GM12878 (cell line): ENCODE measurements at regions not wholly inside any gene's neighbourhood (a gene's known extent, or its start where the extent isn't known, plus 50 kb on each side); places are given as distances from the start of the nearest gene placed in this dataset.

Experiments used
- ATAC-seq: fragments of 200-7000 bp; cut with Tn5 transposase; 3 replicates; pipeline ENCODE4 v1.9.1; 2020; ENCODE audit warnings: mild to moderate bottlenecking, moderate library complexity
- BruUV-seq: library from RNA; stranded (reverse); fragments of 400-500 nt; replicated peaks from 2 replicates; lab custom pipeline; 2021; lab: Mats Ljungman, UMichigan
- CTCF ChIA-PET: fragments of 300-600 bp; sonication (Branson Sonifier 250); formaldehyde crosslinking; extraction: SDS; loops from one replicate; lab custom pipeline; 2021; ENCODE audit warnings: inconsistent platforms; lab: Yijun Ruan, JAX
- POLR2A ChIA-PET: fragments of 350-600 bp; formaldehyde crosslinking; extraction: SDS; loops from one replicate; lab custom pipeline; 2021; ENCODE audit warnings: inconsistent platforms; lab: Charles Lee
- RAD21 ChIA-PET: fragments of 300-600 bp; sonication (Branson Sonifier 250); formaldehyde crosslinking; loops from one replicate; lab custom pipeline; 2023; ENCODE audit warnings: antibody characterized with exemption; ENCODE audit not compliant: unreplicated experiment; lab: Charles Lee
- SMC1A ChIA-PET: fragments of 300-600 bp; sonication (Branson Sonifier 250); formaldehyde crosslinking; loops from one replicate; lab custom pipeline; 2023; ENCODE audit not compliant: unreplicated experiment, uncharacterized antibody; lab: Charles Lee
- DNase-seq: peaks from one replicate; pipeline ENCODE4 v3.0.0-alpha.2; 2011; ENCODE audit warnings: low read depth, low spot score
- FAIRE-seq: peaks from 3 replicates; lab custom pipeline; 2011; peaks lifted over from hg19 to GRCh38; lab: Jason Lieb, UNC
- H2AFZ ChIP-seq: 2 replicates; pipeline ENCODE4 v1.6.0; 2011; ENCODE audit warnings: low read depth, low read length, control low read depth; ENCODE audit not compliant: control insufficient read depth
- H3K27ac ChIP-seq: 2 replicates; pipeline ENCODE4 v1.5.1; 2011; ENCODE audit warnings: control low read depth; ENCODE audit not compliant: control insufficient read depth, insufficient read depth
- H3K27me3 ChIP-seq, 2 experiments: replicated peaks in 1 of 2; 2 replicates each; pipeline versions ENCODE4 v1.6.0 to v1.6.1; 2011; ENCODE audit warnings: low read length in 1 of 2; ENCODE audit not compliant: control insufficient read depth in 2 of 2, insufficient read depth in 2 of 2
- H3K36me3 ChIP-seq, 2 experiments: 2 replicates each; pipeline ENCODE4 v1.5.1; 2011; ENCODE audit warnings: low read length in 1 of 2; ENCODE audit not compliant: control insufficient read depth in 2 of 2, insufficient read depth in 2 of 2
- H3K4me1 ChIP-seq: 2 replicates; pipeline ENCODE4 v1.6.1; 2011; ENCODE audit warnings: mild to moderate bottlenecking, low read length, moderate library complexity, mixed read lengths; ENCODE audit not compliant: control insufficient read depth, insufficient read depth
- H3K4me2 ChIP-seq: 2 replicates; pipeline ENCODE4 v1.6.0; 2011; ENCODE audit warnings: control low read depth; ENCODE audit not compliant: control insufficient read depth, insufficient read depth
- H3K4me3 ChIP-seq: fragments of 200-600 bp; sonication (generic); 2 replicates; pipeline ENCODE4 v1.5.1; 2016
- H3K79me2 ChIP-seq: 2 replicates; pipeline ENCODE4 v1.6.0; 2011; ENCODE audit warnings: low read length; ENCODE audit not compliant: control insufficient read depth, insufficient read depth
- H3K9ac ChIP-seq: 2 replicates; pipeline ENCODE4 v1.8.0; 2011; ENCODE audit warnings: low read length, control low read depth, mixed read lengths; ENCODE audit not compliant: control insufficient read depth, insufficient read depth
- H3K9me3 ChIP-seq: replicated peaks from 3 replicates; pipeline ENCODE4 v1.5.1; 2011; ENCODE audit warnings: mild to moderate bottlenecking, low read length; ENCODE audit not compliant: control insufficient read depth, insufficient read depth
- H4K20me1 ChIP-seq: 2 replicates; pipeline ENCODE4 v1.6.0; 2011; ENCODE audit not compliant: control insufficient read depth, insufficient read depth
- BCL11A ChIP-seq: IDR thresholded peaks from 2 replicates; pipeline ENCODE4 v1.6.1; 2011; ENCODE audit warnings: low read depth, low read length
- CBFB ChIP-seq: IDR thresholded peaks from 2 replicates; pipeline ENCODE4 v1.6.1; 2016; ENCODE audit warnings: antibody characterized with exemption, low read depth
- EED ChIP-seq: sonication (generic); IDR thresholded peaks from 2 replicates; pipeline ENCODE4 v1.6.1; 2016; ENCODE audit warnings: antibody characterized with exemption, low read depth
- FOXK2 ChIP-seq: fragments of 450-650 bp; IDR thresholded peaks from 2 replicates; pipeline ENCODE4 v1.6.1; 2017; ENCODE audit warnings: mild to moderate bottlenecking, moderate library complexity
- GABPA ChIP-seq: IDR thresholded peaks from 2 replicates; pipeline ENCODE4 v1.6.1; 2014; ENCODE audit warnings: antibody characterized with exemption, low read depth, mild to moderate bottlenecking, inconsistent platforms
- GATAD2B ChIP-seq: fragments of 450-650 bp; conservative IDR thresholded peaks from 2 replicates; pipeline ENCODE4 v1.6.1; 2017; ENCODE audit warnings: low read depth, mild to moderate bottlenecking, moderate library complexity
- MEF2A ChIP-seq: IDR thresholded peaks from 2 replicates; pipeline ENCODE4 v1.6.1; 2011; ENCODE audit warnings: low read depth, mild to moderate bottlenecking, low read length, moderate library complexity; ENCODE audit not compliant: insufficient read depth
- MYC ChIP-seq: IDR thresholded peaks from 2 replicates; pipeline ENCODE4 v1.6.1; 2011; ENCODE audit warnings: mild to moderate bottlenecking, low read length, moderate library complexity, inconsistent platforms; ENCODE audit not compliant: insufficient read depth, insufficient replicate concordance, insufficient read length, severe bottlenecking
- PML ChIP-seq: IDR thresholded peaks from 2 replicates; pipeline ENCODE4 v1.6.1; 2012; ENCODE audit warnings: low read length, inconsistent platforms
- POU2F2 ChIP-seq: IDR thresholded peaks from 3 replicates; pipeline ENCODE4 v1.6.1; 2011; ENCODE audit warnings: low read depth, mild to moderate bottlenecking, low read length, borderline replicate concordance
- SMAD5 ChIP-seq: IDR thresholded peaks from 2 replicates; pipeline ENCODE4 v1.6.1; 2016; ENCODE audit warnings: antibody characterized with exemption, low read depth
- SUZ12 ChIP-seq: fragments of 200-600 bp; sonication (generic); IDR thresholded peaks from one replicate; pipeline ENCODE4 v1.6.1; 2018; ENCODE audit warnings: antibody characterized with exemption, mild to moderate bottlenecking; ENCODE audit not compliant: unreplicated experiment
- WRNIP1 ChIP-seq: IDR thresholded peaks from 2 replicates; pipeline ENCODE4 v1.6.1; 2011; ENCODE audit warnings: low read depth, low read length, improper control_type of control experiment, borderline replicate concordance
- WGBS: methylation state at CpG from one replicate; pipeline ENCODE4 v1.1.6; 2016; ENCODE audit warnings: low lambda C conversion rate; ENCODE audit not compliant: insufficient replicate concordance, insufficient coverage; ENCODE audit errors: missing lambda C conversion rate; 5-methylcytosine and 5-hydroxymethylcytosine counted together
- in situ Hi-C: fragments of 300-500 bp; cut with MboI; formaldehyde crosslinking; loops from 9 replicates; pipeline ENCODE4 v1.14.3; 2018; ENCODE audit warnings: mixed read lengths
- intact Hi-C: fragments of 100-400 bp; cut with micrococcal nuclease; formaldehyde crosslinking; loops from one replicate; pipeline ENCODE4 v1.14.2; 2022; ENCODE audit not compliant: unreplicated experiment
- TF ChIP-seq, protein P1 (sequence below): fragments of 150-350 bp; IDR thresholded peaks from 2 replicates; pipeline ENCODE4 v1.6.1; 2016; ENCODE audit warnings: low read depth, low read length
- TF ChIP-seq, protein P2 (sequence below): IDR thresholded peaks from 2 replicates; pipeline ENCODE4 v1.6.1; 2012; ENCODE audit warnings: low read depth, low read length, improper control_type of control experiment
- TF ChIP-seq, protein P3 (sequence below): IDR thresholded peaks from 2 replicates; pipeline ENCODE4 v1.6.1; 2011; ENCODE audit warnings: low read depth, low read length, improper control_type of control experiment, borderline replicate concordance
- TF ChIP-seq, protein P4 (sequence below): fragments of 450-650 bp; formaldehyde crosslinking; IDR thresholded peaks from 2 replicates; pipeline ENCODE4 v1.5.0; 2022; ENCODE audit warnings: mild to moderate bottlenecking, missing genetic modification characterization

DNA sequence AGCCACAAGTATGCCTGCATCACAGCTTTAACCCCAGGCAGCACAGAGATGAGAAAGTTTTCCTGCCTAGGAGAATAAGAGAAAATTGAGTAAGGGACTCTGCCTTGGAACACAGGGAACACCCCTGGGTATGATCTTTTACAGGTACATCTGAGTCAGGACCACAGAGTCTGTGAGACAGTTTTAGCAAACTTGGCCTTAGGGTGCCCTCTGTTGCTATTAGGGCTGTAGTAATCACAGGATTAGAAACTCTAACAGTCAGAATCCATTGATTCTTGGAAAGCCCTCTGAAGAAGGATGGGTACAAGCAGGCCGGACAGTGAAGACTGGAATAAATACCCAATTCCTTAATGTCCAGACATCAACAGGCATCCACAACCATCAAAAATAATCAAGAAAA, 989.5 kb upstream of the CDH9 start (continued):
- TF ChIP-seq GABPA (no peak), SMAD5 (no peak), POU2F2 (no peak), EED (no peak)

DNA sequence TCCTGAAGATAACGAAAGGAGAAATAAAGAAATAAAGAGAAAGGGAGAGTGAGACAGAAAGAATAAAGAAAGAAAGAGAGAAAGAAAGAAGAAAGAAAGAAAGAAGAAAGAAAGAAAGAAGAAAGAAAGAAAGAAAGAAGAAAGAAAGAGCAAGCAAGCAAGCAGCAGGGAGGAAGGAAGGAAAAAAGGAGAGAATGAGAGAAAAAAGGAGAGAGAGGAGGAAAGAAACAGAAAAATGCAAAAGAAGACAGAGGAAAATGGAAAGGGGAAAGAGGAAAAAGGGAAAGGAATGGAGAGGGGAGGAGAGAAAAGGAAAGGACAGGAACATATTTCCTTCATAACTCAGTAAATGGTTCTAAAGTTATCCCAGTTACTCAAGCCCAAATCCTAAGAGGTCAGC, 978.8 kb upstream of the CDH9 start:
- in situ Hi-C loops = no loop called here
- ChIA-PET RAD21 (no interaction called here), CTCF (interaction anchor here (0.6 to 1.6 kb wide), 4 partner anchors 8 to 438 kb away, joined by 3 to 6 read pairs (median 4); no protein-coding TSS in a partner anchor), SMC1A (no interaction called here), POLR2A (no interaction called here)
- H3K4me3 ChIP-seq = no peak overlapping the region
- no peaks in the 10 kb centered on the region for H3K4me1 ChIP-seq
- 0% methylated on average over 1 of the region's 1 CpG for WGBS
- no TSS peak for BruUV-seq
- ATAC-seq = no peak
- H3K9ac ChIP-seq = no peak overlapping the region
- DNase-seq = no peak
- no peaks in the 10 kb centered on the region for H3K9me3 ChIP-seq
- H3K27me3 ChIP-seq = no peaks in the 10 kb centered on the region
- H4K20me1 ChIP-seq = no peaks in the 10 kb centered on the region
- no peak overlapping the region for H2AFZ ChIP-seq
- no peak overlapping the region for H3K27ac ChIP-seq
- intact Hi-C loops = loop anchor here (10.0 kb wide), 2 partner anchors 332 to 892 kb away; no protein-coding TSS in a partner anchor
- H3K4me2 ChIP-seq = no peak overlapping the region
- H3K79me2 ChIP-seq = no peaks in the 10 kb centered on the region
- no peak for FAIRE-seq
- no peaks in the 10 kb centered on the region for H3K36me3 ChIP-seq
- TF ChIP-seq WRNIP1 (no peak), MEF2A (no peak), FOXK2 (no peak), SUZ12 (no peak), PML (no peak), GATAD2B (no peak), CBFB (no peak), BCL11A (no peak), MYC (no peak)
- TF ChIP-seq, protein P1, sequence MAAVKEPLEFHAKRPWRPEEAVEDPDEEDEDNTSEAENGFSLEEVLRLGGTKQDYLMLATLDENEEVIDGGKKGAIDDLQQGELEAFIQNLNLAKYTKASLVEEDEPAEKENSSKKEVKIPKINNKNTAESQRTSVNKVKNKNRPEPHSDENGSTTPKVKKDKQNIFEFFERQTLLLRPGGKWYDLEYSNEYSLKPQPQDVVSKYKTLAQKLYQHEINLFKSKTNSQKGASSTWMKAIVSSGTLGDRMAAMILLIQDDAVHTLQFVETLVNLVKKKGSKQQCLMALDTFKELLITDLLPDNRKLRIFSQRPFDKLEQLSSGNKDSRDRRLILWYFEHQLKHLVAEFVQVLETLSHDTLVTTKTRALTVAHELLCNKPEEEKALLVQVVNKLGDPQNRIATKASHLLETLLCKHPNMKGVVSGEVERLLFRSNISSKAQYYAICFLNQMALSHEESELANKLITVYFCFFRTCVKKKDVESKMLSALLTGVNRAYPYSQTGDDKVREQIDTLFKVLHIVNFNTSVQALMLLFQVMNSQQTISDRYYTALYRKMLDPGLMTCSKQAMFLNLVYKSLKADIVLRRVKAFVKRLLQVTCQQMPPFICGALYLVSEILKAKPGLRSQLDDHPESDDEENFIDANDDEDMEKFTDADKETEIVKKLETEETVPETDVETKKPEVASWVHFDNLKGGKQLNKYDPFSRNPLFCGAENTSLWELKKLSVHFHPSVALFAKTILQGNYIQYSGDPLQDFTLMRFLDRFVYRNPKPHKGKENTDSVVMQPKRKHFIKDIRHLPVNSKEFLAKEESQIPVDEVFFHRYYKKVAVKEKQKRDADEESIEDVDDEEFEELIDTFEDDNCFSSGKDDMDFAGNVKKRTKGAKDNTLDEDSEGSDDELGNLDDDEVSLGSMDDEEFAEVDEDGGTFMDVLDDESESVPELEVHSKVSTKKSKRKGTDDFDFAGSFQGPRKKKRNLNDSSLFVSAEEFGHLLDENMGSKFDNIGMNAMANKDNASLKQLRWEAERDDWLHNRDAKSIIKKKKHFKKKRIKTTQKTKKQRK = no peak
- TF ChIP-seq, protein P2, sequence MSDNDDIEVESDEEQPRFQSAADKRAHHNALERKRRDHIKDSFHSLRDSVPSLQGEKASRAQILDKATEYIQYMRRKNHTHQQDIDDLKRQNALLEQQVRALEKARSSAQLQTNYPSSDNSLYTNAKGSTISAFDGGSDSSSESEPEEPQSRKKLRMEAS = no peak
- TF ChIP-seq, protein P3, sequence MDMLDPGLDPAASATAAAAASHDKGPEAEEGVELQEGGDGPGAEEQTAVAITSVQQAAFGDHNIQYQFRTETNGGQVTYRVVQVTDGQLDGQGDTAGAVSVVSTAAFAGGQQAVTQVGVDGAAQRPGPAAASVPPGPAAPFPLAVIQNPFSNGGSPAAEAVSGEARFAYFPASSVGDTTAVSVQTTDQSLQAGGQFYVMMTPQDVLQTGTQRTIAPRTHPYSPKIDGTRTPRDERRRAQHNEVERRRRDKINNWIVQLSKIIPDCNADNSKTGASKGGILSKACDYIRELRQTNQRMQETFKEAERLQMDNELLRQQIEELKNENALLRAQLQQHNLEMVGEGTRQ = no peak
- TF ChIP-seq, protein P4, sequence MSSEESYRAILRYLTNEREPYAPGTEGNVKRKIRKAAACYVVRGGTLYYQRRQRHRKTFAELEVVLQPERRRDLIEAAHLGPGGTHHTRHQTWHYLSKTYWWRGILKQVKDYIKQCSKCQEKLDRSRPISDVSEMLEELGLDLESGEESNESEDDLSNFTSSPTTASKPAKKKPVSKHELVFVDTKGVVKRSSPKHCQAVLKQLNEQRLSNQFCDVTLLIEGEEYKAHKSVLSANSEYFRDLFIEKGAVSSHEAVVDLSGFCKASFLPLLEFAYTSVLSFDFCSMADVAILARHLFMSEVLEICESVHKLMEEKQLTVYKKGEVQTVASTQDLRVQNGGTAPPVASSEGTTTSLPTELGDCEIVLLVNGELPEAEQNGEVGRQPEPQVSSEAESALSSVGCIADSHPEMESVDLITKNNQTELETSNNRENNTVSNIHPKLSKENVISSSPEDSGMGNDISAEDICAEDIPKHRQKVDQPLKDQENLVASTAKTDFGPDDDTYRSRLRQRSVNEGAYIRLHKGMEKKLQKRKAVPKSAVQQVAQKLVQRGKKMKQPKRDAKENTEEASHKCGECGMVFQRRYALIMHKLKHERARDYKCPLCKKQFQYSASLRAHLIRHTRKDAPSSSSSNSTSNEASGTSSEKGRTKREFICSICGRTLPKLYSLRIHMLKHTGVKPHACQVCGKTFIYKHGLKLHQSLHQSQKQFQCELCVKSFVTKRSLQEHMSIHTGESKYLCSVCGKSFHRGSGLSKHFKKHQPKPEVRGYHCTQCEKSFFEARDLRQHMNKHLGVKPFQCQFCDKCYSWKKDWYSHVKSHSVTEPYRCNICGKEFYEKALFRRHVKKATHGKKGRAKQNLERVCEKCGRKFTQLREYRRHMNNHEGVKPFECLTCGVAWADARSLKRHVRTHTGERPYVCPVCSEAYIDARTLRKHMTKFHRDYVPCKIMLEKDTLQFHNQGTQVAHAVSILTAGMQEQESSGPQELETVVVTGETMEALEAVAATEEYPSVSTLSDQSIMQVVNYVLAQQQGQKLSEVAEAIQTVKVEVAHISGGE (CRISPR knock-in tag) = no peak
